ENCODE measurements at regions not wholly inside any gene's neighbourhood (a gene's known extent, or its start where the extent isn't known, plus 50 kb on each side); places are given as distances from the start of the nearest gene placed in this dataset.

DNA sequence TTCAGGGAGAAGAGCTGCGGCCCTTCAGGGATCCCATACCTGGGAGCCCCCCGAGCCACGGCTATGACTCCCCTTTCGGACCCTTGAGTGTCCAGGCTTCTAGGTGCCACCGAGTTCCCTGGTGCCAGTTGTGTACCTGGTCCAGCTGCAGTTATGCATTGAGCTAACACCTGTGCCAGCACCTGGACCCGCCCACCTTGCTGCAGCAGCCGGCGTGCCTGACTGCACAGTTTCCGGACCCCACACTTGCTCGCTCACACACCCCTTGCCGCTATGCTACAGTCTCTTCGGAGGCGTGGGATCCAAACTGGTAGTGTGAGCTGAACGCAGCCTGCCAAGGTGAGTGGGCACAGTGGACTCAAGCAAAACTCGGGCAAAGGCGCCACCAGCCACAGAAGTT is 284.5 kb upstream of the ROBO1 start:
- DNase-seq (ENCODE audit: low spot score): no peak

- no peak for DNase-seq (ENCODE audit: low spot score)
Observed at GRCh38 chr3:80051602-80051962, 283.8 kb upstream of the ROBO1 start.

GRCh38 chr3:80050826-80051601 is 283.2 kb upstream of the ROBO1 start:
- DNase-seq (ENCODE audit: low spot score): no peak

- DNase-seq (ENCODE audit: low spot score): no peak
Observed at GRCh38 chr3:80043226-80043625, 275.4 kb upstream of the ROBO1 start.

DNA sequence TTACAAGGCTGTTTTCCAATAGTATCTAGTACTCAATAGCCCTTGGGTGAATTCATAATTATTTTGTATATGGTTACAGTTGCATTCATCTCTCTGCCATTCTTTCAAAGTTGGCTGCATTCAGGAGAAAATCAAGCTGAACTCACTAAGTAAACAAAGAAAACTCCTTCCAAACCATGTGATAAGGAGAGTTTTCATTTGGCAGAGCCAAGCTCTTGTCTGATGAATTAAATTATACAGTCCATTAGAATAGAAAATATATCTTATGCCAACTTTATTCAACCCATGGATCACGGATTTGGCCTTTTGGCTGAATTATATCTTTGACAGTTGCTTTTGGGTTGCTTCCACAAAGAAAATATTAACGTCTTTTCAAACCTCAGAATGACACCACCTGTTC is 272.3 kb upstream of the ROBO1 start:
- DNase-seq (ENCODE audit: low spot score): no peak

DNA sequence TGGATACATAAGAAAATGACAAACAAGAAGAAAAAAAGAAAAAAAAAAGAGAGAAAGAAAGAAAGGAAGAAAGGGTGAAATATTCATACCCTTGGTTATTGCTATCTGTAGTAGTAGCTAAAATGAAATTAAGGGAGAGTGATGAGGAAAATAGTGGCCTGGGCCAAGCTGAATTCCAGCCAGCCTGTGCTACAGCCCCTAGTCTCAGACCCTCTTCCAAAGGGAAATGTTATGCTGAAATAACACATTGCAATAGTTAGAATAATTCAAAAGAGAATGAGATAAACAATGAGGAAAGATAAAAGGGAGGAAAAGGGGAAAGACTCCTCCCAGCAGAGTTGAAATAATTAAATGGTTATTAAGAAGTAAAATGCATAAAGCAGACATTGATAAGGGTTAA is 268.4 kb upstream of the ROBO1 start:
- DNase-seq (ENCODE audit: low spot score): no peak

DNA sequence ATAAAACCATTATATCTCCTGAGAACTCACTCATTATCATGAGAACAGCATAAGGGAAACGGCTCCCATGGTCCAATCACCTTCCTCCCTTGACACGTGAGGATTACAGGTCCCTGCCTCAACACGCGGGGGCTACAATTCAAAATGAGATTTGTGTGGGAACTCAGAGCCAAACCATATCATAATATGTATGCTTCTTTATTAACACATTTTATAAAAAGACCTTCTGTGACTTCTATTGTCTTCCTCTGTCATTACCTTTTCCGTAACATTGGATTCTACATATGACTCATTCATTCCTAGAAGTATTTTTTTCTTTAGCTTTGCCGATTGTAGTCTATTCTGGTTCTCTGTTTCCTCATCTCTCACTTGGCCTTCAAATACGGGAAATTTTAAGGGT is 267.2 kb upstream of the ROBO1 start:
- DNase-seq (ENCODE audit: low spot score): no peak

- DNase-seq (ENCODE audit: low spot score): no peak
Observed at GRCh38 chr3:80023010-80023409, 255.2 kb upstream of the ROBO1 start.

- no peak for DNase-seq (ENCODE audit: low spot score)
Observed at GRCh38 chr3:80018375-80018774, 250.6 kb upstream of the ROBO1 start.

GRCh38 chr3:80017369-80017768 is 249.6 kb upstream of the ROBO1 start:
- DNase-seq (ENCODE audit: low spot score): no peak

DNA sequence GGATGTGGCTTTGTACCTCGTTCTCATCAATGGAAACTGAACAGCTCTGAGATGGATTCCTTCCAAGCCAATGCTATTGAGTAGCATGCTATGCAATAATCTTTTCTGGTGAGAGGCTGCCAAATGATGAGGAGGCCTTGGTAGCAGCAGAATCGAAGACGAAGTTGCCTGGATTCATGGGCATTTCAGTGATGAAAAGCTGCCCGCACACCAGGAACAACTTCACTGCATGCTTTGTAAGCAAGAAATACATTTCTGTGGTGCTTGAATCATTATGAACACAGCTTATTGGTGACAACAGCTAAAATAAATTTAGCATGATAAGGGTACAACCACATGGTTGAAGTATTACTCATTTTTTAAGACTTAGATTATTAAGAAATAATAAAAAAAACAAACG is 246.8 kb upstream of the ROBO1 start:
- no peak for DNase-seq (ENCODE audit: low spot score)

GRCh38 chr3:80010021-80010571 is 242.3 kb upstream of the ROBO1 start:
- DNase-seq (ENCODE audit: low spot score): no peak

DNA sequence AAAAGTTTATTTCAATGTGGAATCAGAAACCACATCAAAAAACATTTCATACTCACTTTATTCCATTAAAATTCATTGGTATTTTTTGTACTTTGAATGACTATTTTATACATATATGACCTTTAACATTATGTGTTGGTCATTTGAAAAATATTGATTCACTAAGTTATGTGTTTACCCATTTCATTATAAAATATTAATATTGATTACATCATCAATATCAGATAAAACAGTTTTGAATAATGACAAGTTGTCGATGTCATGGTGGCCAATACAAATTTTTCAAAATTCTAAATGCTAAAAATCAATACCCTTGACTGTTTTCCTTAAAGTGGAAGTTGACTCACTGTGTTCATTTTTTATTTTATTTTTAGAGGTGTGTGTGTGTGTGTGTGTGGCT is 239.7 kb upstream of the ROBO1 start:
- DNase-seq (ENCODE audit: low spot score): no peak

DNA sequence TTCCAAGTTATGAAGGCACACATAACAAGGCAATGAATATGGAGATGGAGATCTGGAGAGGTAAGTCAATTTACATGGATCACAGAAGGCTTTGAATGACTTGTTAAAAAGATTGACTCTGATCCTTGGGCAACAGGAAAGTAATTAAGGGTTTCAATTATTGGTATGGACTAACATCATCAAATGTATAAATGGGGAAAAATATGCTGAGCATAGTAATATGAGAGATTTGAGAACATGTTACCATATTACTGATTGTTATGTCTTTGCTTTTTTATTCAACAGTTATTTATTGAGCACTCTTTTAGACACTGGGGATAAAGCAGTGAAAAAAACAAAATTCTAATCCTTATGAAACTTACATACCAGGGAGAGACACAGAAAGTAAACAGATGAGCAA is 238.5 kb upstream of the ROBO1 start:
- no peak for DNase-seq (ENCODE audit: low spot score)

DNA sequence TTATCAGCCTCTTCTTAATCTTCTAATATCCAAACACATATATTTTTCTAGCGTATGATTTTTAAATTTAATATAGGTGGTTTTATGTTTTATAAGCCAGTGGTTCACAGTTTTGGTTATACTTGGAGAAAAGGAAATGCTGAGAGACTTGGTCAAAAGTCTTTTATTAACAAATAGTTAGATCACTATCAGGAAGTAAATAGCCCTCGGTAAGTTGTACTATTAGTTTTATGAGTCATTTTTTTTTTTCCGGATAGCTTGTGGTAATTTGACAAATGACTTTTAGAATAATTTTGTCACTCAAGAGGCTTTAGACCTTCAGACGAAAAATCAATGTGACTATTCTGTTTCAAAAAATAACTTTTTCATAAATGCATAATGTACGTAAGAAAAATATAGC is 232.2 kb upstream of the ROBO1 start:
- no peak for DNase-seq (ENCODE audit: low spot score)

DNA sequence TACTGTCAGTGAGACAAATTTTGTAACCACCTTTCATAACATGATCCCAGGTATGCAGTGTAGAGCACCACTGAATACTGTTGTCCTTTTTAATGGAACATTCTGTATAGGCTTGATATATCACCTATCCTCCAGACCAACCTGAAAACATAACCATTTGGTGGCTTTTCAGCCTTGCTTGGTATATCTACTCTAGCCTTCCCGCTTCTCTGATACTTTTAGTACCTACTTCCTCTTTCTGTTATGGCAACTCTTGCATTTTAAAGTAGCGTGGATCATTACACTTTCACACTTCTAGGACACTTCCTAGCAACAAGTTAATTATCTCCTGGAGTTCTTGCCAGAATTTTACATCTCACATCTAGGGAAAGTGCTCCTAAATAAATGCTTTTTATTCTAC is 226.6 kb upstream of the ROBO1 start:
- DNase-seq (ENCODE audit: low spot score): no peak

DNA sequence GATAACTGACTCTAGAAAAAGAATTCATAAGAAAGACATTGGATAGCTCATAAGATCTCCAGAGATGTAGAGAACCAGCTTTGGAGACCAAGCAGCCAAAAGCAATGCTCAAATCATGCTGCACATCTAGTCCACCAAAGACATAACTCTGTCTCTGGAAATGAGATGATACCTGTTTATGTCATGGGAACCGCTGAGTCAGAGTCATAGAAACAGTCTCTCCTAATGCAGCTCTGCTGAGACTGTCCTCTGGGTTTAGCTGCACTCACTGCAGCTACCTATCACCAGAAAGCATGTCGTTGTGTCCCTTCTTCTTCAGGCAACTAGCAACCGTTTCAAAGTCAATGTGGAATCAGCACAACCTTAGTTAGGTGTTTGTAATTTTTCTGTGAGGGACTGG is 218.5 kb upstream of the ROBO1 start:
- no peak for DNase-seq (ENCODE audit: low spot score)

- no peak for DNase-seq (ENCODE audit: low spot score)
Observed at GRCh38 chr3:79985816-79986215, 218.0 kb upstream of the ROBO1 start.

- no peak for DNase-seq (ENCODE audit: low spot score)
Observed at GRCh38 chr3:79983118-79983517, 215.3 kb upstream of the ROBO1 start.

DNA sequence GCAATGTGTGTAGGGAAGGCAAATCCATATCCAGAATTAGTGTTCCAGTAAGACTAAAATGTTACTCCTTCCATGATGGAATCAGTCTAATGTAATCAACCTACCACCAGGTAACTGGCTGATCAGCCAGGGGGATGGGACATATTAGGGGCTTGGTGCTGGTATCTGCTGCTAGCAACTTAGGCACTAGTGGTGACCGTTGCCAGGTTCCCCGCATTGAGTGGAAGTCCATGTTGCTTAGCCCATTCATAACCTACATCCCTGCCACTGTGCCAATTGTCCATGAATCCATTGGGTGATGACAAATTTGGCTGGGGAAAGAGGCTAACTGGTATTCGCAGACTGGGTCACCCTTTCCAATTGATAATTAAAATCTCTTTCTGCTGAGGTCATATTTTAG is 212.2 kb upstream of the ROBO1 start:
- no peak for DNase-seq (ENCODE audit: low spot score)

DNA sequence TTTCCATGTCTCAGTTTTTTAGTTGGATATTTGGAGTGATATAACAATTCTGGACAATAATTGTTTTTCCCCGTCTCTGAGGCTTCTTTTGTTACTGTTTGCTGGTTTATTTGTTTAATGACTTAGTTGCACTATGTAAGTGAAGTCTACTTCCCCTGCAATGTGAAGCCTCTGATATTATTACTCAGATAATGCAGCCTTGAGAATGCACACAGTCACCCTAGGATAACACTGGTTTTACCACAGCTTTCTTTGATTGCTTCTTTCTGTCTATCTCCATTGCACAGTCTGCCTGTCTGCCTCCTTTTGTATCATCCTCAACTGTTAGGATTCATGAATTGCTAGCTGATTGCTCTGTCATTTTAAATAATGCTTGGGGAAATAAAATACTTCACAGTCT is 208.7 kb upstream of the ROBO1 start:
- no peak for DNase-seq (ENCODE audit: low spot score)

GRCh38 chr3:79973917-79974595 is 206.3 kb upstream of the ROBO1 start:
- DNase-seq (ENCODE audit: low spot score): no peak

- DNase-seq (ENCODE audit: low spot score): no peak
Observed at GRCh38 chr3:79973482-79973881, 205.7 kb upstream of the ROBO1 start.

DNA sequence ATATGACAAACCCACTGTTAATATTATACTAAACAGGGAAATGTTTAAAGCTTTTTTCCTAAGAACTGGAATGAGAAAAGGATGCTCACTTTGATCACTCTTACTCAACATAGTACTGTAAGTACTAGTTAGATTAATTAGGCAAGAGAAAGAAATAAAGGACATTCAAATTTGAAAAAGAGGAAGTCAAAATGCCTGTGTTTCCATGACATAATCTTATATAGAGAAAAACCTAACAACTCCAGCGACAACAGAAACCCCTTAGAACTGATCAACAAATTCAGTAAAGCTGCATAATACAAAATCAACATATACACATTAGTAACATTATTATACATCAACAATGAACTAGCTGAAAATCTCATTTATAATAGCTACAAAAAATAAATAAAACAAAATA is 200.6 kb upstream of the ROBO1 start:
- DNase-seq (ENCODE audit: low spot score): peak; percentile 1

All from NAMALWA (cell line).